PFSK-1 (cell line): ENCODE measurements at regions not wholly inside any gene's neighbourhood (a gene's known extent, or its start where the extent isn't known, plus 50 kb on each side); places are given as distances from the start of the nearest gene placed in this dataset.

Experiments used
- FOXP2 ChIP-seq: optimal IDR thresholded peaks from 2 replicates; pipeline ENCODE3; 2011; ENCODE audit warnings: borderline replicate concordance, control low read depth, inconsistent platforms; ENCODE audit not compliant: insufficient read depth; ENCODE audit errors: extremely low read length, extremely low read depth
- POLR2AphosphoS5 ChIP-seq: IDR thresholded peaks from 2 replicates; pipeline ENCODE4 v1.6.1; 2012; ENCODE audit warnings: low read depth, mild to moderate bottlenecking, control low read depth, low read length, moderate library complexity
- SIN3A ChIP-seq: IDR thresholded peaks from 2 replicates; pipeline ENCODE4 v1.6.1; 2012; ENCODE audit warnings: mild to moderate bottlenecking, low read length, moderate library complexity, borderline replicate concordance; ENCODE audit not compliant: insufficient read depth
- TAF1 ChIP-seq: IDR thresholded peaks from 2 replicates; pipeline ENCODE4 v1.6.1; 2012; ENCODE audit warnings: low read length, control low read depth, borderline replicate concordance; ENCODE audit not compliant: insufficient read depth
- TF ChIP-seq, protein P1 (sequence below), 2 experiments: IDR thresholded peaks; 2 replicates each; pipeline versions ENCODE4 v1.6.1 to v1.8.0; 2011 to 2012; ENCODE audit warnings: low read depth in 2 of 2, low read length in 2 of 2, control low read depth in 1 of 2, inconsistent platforms in 1 of 2, mild to moderate bottlenecking in 1 of 2, moderate library complexity in 1 of 2; ENCODE audit not compliant: insufficient read depth in 1 of 2

DNA sequence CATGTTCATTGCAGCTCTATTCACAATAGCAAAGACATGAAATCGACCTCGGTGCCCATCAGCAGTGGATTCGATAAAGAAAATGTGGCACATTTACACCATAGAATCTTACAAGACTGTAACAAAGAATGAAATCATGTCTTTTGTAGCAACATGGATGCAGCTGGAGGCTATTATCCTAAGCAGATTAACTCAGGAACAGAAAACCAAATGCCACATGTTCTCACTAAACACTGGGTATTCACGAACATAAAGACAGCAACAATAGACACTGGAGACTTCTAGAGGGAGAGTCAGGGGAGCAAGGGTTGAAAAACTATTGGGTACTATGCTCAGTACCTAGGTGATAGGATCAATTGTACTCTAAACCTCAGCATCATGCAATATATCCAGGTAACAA lies 180.5 kb downstream of the PPP1R2C start:
- TF ChIP-seq SIN3A, result no peak
- TF ChIP-seq, protein P1, sequence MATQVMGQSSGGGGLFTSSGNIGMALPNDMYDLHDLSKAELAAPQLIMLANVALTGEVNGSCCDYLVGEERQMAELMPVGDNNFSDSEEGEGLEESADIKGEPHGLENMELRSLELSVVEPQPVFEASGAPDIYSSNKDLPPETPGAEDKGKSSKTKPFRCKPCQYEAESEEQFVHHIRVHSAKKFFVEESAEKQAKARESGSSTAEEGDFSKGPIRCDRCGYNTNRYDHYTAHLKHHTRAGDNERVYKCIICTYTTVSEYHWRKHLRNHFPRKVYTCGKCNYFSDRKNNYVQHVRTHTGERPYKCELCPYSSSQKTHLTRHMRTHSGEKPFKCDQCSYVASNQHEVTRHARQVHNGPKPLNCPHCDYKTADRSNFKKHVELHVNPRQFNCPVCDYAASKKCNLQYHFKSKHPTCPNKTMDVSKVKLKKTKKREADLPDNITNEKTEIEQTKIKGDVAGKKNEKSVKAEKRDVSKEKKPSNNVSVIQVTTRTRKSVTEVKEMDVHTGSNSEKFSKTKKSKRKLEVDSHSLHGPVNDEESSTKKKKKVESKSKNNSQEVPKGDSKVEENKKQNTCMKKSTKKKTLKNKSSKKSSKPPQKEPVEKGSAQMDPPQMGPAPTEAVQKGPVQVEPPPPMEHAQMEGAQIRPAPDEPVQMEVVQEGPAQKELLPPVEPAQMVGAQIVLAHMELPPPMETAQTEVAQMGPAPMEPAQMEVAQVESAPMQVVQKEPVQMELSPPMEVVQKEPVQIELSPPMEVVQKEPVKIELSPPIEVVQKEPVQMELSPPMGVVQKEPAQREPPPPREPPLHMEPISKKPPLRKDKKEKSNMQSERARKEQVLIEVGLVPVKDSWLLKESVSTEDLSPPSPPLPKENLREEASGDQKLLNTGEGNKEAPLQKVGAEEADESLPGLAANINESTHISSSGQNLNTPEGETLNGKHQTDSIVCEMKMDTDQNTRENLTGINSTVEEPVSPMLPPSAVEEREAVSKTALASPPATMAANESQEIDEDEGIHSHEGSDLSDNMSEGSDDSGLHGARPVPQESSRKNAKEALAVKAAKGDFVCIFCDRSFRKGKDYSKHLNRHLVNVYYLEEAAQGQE (IDR thresholded peaks at IDR 0.05; ENCODE audit: insufficient read depth in 1 of 2, low read depth in 2 of 2, low read length in 2 of 2), result no peak
- TF ChIP-seq TAF1, result no peak
- no peak for TF ChIP-seq POLR2AphosphoS5
- TF ChIP-seq FOXP2, result no peak
